ENCODE measurements at regions not wholly inside any gene's neighbourhood (a gene's known extent, or its start where the extent isn't known, plus 50 kb on each side); places are given as distances from the start of the nearest gene placed in this dataset.

GRCh38 chr4:56745042-56745441 lies 63.9 kb upstream of the HOPX start:
- no peak for TF ChIP-seq CTCF (optimal IDR thresholded peaks at IDR 0.05 in 1 of 3, IDR thresholded peaks at IDR 0.05 in 1 of 3, conservative IDR thresholded peaks at IDR 0.05 in 1 of 3; ENCODE audit: extremely low read depth in 1 of 3, insufficient read depth in 2 of 3, low read length in 3 of 3)
- no peak for TF ChIP-seq EZH2 (IDR thresholded peaks at IDR 0.05; ENCODE audit: low read length)
